ENCODE measurements at regions not wholly inside any gene's neighbourhood (a gene's known extent, or its start where the extent isn't known, plus 50 kb on each side); places are given as distances from the start of the nearest gene placed in this dataset.
A peak's percentile ranks its signal among the peaks of the same experiment; 100 is the strongest.

DNA sequence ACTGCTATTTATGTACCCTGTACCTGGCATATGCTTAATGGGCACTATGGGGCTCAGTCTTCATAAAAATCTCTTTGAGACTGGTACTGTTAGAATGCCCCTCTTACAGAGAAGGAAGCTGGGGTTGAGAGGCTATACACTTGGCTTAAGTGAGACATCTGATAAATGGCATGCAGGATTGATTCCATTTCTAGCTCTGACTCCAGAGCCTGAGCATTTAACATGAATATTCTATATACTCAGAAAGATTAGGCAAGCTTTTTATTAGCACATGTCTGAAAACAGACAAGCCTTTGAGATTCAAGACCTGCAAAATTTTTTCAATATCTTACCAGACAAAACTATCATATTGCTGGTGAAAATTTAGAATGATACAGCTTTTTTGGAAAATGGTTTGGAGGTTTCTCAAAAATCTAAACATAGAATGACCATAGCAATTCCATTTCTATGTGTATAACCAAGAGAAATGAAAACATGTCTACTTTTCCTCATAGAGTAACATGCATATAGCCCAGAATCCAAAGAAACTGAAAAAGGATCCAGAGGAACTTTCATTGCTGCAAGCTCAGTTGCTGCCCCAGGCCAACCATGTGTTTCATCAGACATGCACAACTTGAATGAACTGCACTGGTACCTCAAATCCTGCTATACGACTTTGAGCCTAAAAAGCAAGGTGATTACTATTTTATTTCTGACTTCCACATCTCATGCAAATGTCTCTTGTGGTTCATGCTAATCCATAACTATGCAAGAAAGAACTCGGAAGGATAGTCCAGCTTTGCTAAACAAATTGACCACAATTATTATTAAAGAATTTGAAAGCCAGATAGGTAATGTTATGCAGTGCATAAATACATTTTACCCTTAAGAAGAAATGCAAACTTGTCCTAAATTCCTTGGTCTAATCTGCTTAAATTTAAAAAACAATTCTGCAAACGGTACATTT is 389.0 kb upstream of the GRIA1 start:
- no peak for DNase-seq

DNA sequence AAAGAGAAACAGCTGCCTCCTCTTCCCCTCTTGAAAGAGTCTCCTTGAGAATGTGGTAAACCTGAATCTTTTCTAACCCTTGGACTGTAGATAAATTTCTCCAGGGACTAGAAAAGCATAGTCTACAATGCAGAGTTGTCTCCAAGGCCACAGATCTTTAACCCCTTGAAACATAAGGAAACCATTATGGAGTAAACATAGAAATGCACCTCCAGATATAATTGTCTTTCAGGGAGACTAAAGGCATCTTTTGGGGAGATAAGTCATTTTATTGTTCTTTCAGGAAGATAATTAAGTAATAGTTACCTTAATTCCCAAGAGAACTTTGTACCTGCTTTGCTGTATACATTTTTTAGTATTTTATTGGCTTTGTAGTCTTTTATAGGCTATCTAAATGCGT is 373.6 kb upstream of the GRIA1 start:
- no peak for DNase-seq

DNA sequence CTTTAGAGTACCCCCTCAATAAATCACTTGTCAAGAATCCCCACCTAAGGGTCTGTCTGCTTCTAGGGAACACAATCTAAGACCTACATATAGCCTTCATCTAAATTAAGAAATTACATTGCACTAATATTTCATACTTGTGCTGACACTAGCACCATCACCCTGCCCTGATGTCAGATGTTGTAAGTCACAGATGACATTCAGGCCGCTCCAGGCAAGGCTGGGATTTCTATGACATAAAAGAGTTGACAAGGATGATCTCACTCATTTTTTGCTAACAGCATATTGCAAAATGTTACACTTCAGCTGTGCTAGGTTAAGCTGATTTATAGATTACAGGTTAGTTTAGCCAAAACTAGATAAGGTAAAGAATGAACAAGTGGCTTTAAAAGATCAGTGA is 372.5 kb upstream of the GRIA1 start:
- no peak for DNase-seq

- no peak for DNase-seq
Measured at GRCh38 chr5:153122403-153122802, 368.1 kb upstream of the GRIA1 start.

- no peak for DNase-seq
Measured at GRCh38 chr5:153130296-153130695, 360.2 kb upstream of the GRIA1 start.

GRCh38 chr5:153135411-153135810 is 355.1 kb upstream of the GRIA1 start:
- DNase-seq, result peak in 1 of 3 donors; percentile 7

DNA sequence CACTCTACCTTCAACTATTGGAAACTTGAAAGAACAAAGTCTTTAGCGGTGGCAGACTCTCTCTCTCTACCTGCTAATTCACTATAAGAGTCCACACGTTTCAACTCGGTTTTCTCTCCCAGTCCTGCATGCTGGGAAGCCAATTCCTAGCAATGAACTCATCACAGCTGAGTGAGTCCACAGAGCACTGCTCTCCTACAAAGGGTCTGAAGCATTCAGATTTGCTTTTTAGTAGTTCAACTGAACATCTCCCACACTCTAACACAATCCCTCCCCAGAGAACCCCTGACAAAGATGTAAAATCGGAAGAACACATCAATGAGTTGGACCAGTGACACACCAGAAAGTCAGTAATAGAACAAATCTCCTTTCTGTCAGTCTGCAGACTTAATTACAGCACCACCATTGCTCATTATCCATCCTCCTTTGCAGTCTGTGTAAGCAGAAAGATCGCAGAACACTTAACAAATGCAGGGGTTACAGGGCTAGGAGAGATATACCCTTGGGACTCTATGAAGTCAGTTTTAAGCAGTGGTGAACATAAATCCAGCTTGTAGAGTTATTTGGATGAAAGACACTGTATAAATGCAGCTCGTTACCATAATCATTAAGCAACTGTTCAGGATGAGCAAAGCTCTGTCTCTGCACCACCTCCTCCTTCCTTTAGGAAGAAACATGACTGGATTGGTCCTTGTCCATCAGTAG is 353.4 kb upstream of the GRIA1 start:
- no peak for DNase-seq

GRCh38 chr5:153147891-153148623 is 342.4 kb upstream of the GRIA1 start:
- DNase-seq, result peak; percentile 9 to 38 (median 22)

DNA sequence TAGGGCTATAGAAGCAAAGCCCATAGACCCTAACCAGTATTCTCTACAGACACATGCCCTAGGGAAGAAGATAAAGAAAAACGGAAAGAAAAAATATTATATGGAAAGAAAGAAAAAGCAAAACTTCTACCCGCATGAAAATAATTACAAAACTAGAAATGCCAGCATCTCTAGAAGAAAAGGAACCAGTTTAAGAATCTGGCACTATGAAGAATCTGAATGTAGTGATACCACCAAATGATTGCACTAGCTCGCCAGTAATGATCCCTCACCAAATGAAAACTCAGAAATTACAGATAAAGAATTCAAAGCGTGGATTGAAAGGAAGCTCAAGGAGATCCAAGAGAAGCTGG is 341.9 kb upstream of the GRIA1 start:
- DNase-seq, result no peak

- DNase-seq, result no peak
Measured at GRCh38 chr5:153151558-153151957, 338.9 kb upstream of the GRIA1 start.

DNA sequence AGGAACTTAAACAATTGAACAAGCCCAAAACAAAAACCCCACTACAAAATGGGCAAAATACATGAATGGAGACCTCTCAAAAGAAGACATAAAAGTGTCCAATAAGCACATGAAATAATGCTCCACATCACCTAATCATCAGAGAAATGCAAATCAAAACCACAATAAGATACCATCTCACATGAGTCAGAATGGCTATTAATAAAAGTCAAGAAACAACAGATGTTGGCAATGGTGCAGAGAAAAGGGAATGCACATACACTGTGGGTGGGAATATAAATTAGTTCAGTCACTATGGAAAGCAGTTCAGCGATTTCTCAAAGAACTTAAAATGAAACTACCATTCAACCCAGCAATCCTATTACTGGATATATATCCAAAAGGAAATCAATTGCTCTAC is 337.4 kb upstream of the GRIA1 start:
- peak in 1 of 3 donors; percentile 76 for DNase-seq

DNA sequence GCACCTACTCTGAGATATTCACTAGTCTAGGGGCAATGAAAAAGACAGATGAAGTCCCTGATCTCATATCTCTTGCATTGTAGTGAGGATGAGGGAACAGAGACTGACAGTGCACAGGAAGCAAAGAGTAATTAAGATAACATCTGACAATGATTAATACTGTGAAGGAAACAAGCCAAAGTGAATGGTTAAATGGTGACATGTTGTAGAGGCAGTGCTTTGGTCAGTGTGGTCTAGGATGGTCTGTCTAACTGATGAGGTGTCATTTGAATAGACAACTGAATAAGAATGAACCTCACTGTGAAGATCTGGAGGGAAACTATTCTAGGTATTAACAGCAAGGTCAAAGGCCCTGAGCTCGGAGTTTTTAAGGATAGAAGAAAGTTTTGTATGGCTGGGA is 333.3 kb upstream of the GRIA1 start:
- DNase-seq, result peak in 1 of 3 donors; percentile 69

DNA sequence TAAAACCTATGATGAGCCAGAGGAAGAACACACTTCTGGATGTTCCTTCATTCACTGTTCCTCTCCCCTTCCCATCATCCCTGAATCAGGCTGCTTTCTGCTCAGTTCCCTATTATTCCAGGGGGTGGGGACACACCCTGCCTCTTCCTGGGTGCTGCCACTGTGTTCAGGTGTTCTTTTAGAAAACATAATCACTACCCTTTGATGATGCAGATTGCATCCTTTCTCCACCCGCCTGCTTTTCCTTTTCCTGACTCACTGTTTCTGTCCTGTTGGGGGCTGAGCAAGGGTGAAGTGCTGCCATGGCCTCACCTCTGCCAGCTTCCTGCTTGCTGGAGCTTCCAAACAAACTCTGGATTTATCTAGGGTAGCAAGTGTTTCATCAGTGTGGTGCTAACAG is 331.9 kb upstream of the GRIA1 start:
- no peak for DNase-seq

DNA sequence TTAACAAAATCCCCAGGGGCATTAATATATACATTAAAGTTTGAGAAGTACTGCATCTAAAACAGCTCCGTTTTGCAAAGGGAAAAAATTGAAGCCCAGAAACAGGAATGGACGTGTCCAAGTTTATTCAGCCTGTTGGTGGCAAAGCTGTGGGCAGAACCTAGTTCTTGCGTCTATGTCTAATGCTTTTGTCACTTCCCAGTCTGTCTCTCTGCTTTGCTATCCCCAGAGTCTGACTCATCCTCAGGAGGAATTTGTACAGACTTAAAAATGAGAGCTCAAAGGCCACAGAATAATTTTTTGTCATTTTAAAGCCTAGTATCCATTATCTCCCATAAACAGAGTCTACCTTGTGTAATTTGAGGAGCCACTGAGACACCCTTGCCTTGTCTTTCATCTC is 330.9 kb upstream of the GRIA1 start:
- DNase-seq, result peak in 1 of 3 donors; percentile 39

DNA sequence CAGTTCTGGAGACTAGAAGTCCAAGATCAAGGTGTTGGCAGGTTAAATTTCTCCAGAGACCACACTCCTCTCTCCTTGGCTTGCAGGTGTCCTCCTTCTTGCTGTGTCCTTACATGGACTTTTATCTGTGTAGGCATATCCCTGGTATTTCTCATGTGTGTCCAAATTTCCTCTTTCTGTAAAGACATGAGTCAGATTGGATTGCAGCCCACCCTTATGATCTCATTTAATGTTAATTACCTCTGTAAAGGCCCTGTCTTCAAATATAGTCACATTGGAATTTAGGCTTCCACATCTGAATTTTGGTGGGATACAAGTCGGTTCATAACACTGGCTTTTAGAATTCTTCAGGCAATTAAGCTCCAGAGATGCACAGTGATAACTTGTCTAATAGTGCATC is 322.2 kb upstream of the GRIA1 start:
- DNase-seq, result peak in 1 of 3 donors; percentile 19

DNA sequence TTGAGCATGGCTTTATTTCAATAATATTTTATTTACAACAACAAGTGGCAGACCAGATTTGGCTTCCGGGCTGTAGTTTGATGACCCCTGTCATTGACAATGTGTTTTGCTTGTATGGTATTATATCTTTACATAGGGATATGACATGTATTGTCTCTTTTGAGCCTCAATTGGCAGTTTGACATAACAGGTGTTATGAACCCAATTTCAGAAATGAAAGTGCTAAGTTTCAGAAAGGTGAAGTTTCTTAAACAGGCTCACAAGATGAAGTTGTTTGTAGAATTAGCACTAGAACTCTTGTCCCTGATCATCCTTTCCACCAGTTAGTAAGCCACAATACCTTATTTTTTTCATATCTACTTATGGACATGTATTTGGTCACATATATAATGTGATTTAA is 303.0 kb upstream of the GRIA1 start:
- no peak for DNase-seq

GRCh38 chr5:153206361-153206760 is 284.1 kb upstream of the GRIA1 start:
- DNase-seq, result no peak

DNA sequence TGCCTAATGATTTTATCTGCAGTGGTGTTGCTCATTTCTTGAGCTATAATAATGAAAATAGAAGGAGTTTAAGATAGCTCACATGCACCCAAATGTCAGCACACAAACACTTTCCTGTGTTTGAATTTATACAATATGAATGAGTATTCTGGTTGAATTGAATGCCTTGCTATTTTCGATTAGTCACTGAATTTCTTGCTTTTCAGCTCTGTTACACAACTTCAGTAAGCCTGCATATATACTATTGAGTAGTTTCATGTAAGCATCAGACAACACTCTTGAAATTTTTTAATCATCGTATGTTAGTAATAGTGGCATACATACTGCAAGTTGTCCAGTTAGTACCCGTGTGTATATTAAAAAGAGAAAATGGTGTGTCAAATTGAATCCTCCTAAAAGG is 281.5 kb upstream of the GRIA1 start:
- DNase-seq, result no peak

GRCh38 chr5:153209687-153210086 is 280.8 kb upstream of the GRIA1 start:
- no peak for DNase-seq

GRCh38 chr5:153211076-153211475 is 279.4 kb upstream of the GRIA1 start:
- no peak for DNase-seq

GRCh38 chr5:153212471-153212870 is 278.0 kb upstream of the GRIA1 start:
- no peak for DNase-seq

GRCh38 chr5:153222936-153223335 is 267.5 kb upstream of the GRIA1 start:
- peak in 1 of 3 donors; percentile 68 for DNase-seq

GRCh38 chr5:153223376-153223775 is 267.1 kb upstream of the GRIA1 start:
- no peak for DNase-seq

Measured in muscle of back (tissue), 3 donors.